HG02943 (cell line): ENCODE measurements at regions not wholly inside any gene's neighbourhood (a gene's known extent, or its start where the extent isn't known, plus 50 kb on each side); places are given as distances from the start of the nearest gene placed in this dataset.
A peak's percentile ranks its signal among the peaks of the same experiment; 100 is the strongest.
"Not testable (repeated sequence)": the region's sequence is repeated elsewhere in the genome, so short reads cannot be mapped to it uniquely, and the experiment has no call there.

Source experiments
- ATAC-seq: cut with Tn5 transposase; IDR thresholded peaks from one replicate; pipeline ENCODE4 v1.9.1; 2021; ENCODE audit warnings: mild to moderate bottlenecking, low read depth, moderate library complexity; ENCODE audit not compliant: unreplicated experiment

DNA sequence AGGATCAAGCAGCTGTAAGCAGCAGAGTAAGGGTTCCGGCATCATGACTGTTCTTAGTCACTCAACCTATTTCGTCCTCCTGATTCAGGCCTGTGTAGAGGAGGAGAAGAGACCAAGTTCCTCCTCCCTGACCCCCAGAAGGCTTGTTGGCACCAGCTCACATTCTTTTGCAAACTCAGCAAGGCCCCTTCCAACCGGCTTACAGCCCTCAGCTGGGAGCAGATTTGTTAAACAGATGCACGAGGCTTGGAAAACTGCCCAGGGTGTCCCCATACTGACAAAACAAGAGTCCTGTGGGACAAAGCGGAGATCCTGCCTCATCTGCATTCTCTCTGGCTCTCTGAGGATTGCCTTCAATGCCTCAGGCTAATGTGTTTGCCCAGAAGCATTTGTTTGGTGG, 113.2 kb upstream of the SOX21 start:
- ATAC-seq = no peak

DNA sequence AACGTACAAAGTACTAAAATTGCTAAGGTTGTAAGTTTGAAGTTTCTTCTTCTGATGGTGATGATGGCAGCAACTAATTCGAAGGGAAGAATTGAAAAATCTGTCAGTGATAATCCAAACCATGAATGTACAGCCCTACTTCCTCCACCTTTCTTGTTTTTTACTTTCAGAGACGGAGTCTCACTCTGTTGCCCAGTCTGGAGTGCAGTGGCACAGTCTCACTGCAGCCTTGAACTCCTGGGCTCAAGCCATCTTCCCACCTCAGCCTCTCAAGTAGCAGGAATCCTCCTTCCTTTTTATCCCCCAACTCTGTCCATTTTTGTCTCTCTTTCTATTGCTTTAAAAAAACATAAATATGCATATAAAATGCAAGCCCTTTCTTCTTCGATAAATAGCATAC, 112.3 kb upstream of the SOX21 start:
- ATAC-seq = no peak

DNA sequence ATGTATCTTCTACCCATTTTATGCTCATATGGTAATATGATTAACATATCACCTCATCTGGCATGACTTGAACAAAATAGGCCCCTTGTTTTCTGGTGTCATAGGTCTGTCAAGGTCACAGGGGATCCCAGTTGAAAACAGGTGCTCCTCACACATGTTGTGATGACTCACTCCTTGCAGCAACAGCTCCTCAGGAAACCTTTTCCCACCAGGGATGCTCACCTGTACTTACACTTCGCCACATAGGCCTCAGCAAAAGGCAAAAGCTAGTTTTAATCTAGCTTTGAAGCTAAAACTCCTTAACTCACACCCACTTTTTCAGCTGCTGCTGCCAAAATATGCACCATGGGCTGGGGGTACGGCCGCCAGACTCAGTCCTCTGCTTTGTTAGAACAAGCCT, 110.0 kb upstream of the SOX21 start:
- ATAC-seq = no peak

DNA sequence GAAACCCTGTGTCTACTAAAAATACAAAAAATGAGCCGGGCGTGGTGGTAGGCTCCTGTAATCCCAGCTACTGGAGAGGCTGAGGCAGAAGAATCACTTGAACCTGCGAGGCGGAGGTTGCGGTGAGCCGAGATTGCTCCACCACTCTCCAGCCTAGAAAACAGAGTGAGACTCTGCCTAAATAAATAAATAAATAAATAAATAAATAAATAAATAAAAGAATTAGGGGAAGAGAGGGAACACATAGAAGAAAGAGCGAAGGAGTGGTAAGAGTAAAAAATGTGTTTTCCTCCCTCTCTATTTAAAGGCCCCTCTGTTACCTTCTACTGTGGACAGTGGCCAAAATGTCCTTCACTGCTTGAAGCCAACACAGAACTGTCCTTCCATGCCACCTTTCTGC, 103.9 kb upstream of the SOX21 start:
- ATAC-seq = no peak

DNA sequence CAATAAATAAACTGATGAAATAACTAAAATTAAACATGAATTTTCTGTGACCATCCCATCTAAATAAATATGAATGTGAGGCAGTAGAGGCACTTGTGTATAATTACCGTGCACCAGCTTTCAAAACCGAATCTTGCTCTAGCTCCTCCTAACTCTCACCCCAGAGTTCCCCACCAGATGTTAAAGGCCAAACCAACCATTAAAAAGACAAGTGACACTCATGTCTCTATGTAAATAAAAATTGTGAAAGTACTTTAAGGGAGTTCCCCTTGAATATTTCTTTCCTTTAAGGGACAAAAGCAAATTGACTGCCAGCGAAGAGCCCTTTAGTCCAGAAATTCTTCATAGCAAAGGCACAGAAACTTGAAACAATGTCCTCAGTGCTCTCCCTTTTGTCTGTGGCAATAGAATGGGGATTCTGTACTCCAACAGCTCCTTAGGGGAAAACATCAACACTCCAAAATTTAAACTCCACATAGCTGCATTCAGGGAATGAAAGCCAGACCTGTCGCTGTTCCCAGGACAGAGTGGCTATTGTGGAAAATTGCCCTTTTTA, 101.7 kb upstream of the SOX21 start:
- ATAC-seq = peak; percentile 99

DNA sequence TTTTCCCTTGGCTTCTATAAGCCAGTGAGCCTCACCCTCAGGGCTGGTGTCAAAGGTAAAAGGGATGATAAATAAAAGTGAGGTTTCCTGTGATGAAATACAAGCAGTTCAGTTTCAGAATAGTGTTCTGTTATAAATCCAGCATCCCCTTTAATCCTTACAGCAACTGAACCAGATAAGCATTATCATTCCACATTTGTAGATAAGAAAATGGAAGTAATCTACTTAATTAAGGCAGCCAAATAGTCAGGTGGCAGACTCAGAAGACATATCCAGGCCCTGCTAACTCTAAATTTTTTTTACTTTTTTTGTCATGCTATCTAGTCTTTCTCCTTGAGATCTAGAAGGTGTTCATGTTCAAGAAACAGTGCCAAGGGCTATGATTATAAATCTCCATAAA, 99.4 kb upstream of the SOX21 start:
- no peak for ATAC-seq

DNA sequence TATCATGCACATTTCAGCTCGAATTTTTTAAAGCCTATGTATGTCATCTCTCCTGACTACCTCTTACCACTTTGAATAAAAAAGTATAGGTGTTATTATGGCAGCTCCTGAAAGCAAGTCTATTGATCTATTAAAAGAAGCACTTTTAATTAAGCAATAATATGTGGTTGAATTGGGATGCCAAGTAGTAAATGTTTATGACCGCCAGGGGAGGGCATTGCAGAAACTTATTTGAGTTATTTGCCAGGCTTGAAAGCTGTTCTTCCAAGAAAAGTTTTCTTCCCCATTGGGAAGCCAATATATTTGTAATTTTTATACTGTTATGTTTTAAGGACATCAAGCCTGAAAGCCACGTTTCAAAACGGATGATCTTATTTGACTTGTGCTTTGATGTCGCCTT, 88.1 kb upstream of the SOX21 start:
- ATAC-seq = no peak

DNA sequence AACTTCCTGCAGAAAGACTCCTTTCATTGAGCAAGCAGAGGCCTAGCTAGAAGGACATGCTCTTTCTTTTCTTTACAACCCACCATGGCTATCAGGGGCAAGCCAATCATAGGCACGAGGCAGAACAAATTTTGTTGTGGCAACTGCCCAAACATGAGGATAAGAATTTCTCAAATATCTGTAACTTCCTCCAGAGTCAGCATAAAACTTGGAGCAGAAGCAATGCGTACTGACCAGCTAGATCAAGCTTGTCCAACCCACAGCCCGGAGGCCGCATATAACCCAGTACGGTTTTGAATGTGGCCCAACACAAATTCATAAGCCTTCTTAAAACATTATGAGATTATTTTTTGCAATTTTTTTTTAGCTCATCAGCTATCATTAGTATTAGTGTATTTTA, 87.0 kb upstream of the SOX21 start:
- ATAC-seq = no peak

DNA sequence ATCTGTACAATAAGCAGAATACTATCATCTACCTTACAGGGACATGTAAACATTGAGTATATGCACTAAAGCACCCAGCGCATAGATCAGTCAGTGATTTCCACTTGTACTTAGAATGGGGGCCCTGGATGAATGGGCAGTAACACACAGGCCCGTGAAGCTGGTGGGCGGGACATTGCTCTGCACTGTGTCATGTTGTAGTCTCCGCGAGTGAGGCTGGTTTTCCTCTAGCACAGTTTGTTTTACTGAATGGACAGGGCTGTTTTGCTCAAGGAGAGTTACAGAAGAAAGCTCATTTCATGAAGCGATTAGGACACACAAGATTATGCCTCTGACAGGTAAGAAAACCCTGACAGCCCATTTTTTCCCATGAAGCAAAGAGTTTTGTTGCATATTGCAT, 86.4 kb upstream of the SOX21 start:
- no peak for ATAC-seq

DNA sequence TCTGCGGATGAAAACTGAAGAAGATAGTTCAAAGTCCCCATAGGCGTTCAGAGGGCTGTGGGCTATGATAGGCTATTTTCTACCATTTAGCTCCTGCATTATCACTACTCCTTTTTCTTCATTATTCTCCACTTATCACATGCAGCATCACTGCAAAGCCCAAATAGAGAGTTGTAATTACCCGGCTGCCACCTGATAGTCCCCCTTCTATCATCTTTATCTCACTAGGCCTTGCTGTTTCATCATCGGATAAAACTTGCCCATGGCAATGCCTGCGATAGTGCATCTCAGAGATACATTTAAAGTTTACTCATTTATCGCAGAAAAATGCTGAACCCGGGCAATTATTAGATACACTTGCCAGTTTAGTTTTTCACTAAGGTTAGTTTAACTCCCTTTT, 82.9 kb upstream of the SOX21 start:
- no peak for ATAC-seq

DNA sequence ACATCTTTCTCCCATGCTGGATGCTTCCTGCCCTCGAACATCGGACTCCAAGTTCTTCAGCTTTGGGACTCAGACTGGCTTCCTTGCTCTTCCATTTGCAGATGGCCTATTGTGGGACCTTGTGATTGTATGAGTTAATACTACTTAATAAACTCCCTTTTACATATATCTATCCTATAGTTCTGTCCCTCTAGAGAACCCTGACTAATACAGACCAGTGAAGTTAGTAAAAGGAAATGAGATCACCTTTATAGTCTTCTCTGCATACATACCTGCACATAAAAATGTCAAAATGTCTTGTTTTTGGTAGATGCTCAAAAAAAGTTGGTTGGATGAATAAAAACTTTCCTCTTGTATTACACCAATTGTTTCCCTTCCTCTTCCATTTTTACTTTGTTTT, 73.9 kb upstream of the SOX21 start:
- not testable (repeated sequence) for ATAC-seq

DNA sequence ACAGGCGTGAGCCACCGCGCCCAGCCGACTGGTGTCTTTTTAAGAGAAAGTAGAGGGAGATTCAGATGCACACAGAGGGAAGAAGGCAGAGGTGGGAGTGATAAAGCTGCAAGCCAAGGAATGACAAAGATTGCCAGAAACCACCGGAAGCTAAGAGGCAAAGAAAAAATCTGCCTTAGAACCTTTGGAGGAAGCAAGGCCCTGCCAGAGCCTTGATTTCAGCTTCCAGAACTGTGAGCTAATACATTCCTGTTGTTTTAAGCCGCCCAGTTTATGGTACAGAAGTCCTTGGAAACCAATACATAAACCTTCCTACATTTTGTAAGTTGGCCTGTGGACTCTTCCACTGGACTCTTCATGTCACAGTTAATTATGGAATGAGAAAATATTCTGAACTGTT, 71.7 kb upstream of the SOX21 start:
- ATAC-seq = no peak

DNA sequence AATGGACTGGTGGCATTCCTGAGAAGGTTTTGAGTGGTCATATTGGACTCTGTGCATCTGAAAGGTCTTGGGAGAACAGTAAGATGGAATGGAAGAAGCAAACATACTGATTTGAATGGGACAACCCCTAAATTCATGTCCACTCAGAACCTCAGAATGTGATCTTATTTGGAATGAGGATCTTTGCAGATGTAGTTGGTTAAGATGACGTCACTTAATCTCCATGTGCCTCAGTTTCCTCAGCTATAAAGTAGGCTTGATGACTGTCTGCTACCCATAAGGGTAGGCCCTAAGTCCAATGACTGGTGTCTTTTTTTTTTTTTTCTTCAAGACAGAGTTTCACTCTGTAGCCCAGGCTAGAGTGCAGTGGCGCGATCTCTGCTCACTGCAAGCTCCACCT, 71.1 kb upstream of the SOX21 start:
- no peak for ATAC-seq

DNA sequence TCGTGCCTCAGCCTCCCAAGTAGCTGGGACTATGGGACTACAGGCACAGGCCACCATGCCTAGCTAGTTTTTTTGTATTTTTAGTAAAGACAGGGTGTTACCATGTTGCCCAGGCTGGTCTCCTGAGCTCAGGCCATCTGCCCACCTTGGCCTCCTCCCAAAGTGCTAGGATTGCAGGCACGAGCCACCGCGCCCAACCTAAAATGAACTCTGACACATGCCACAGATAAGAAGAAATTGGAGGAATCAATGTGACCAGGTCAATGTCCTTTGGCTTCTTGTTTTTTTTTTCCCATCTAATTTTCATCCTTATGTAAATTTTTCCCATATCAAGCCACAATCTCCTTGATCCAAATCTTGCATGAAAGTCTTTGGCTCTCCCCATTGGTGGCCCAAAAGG, 68.1 kb upstream of the SOX21 start:
- ATAC-seq = no peak

DNA sequence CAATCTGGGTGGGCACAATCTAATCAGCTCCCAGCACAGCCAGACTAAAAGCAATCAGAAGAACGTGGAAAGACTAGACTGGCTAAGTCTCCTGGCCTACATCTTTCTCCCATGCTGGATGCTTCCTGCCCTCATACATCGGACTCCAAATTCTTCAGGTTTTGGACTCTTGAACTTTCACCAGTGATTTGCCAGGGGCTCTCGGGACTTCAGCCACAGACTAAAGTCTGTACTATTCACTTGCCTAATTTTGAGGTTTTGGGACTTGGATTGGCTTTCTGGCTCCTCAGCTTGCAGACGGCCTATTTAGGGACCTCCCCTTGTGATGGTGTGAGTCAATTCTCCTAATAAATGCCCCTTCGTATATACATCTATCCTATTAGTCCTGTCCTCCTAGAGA, 66.6 kb upstream of the SOX21 start:
- ATAC-seq = no peak

DNA sequence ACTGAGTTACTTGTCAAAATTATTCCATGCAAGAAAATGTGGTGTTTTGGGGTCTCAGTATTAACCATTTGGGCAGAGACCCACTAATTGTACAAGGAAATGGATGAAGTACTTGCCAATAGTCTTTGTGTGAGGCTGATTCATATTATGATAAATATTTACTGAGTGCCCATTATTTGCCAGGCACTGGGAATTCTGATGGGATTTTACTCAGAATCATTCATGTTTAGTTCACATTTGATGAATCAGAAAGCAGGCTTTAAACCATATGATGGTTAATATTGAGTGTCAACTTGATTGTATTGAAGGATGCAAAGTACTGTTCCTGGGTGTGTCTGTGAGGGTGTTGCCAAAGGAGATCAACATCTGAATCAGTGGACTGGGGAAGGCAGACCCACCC, 66.2 kb upstream of the SOX21 start:
- no peak for ATAC-seq

DNA sequence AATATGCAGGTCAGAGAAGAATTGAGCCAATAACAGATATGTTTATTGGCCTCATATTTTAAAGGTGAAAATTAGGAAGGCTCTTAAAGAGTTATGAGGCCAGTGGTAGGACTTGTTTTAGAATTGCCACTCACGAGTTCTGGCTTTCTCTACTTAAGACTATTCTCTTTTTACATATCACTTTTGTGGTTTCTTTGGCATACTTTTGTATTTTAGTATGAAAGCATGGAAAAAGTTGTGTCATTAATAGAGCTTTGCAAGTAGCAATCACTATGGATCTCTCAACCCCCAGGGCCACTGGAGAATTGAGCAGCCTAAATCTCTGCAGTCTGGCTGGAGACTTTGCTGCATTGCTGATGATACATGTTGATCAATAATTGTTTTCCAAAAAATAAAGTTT, 64.6 kb upstream of the SOX21 start:
- no peak for ATAC-seq

DNA sequence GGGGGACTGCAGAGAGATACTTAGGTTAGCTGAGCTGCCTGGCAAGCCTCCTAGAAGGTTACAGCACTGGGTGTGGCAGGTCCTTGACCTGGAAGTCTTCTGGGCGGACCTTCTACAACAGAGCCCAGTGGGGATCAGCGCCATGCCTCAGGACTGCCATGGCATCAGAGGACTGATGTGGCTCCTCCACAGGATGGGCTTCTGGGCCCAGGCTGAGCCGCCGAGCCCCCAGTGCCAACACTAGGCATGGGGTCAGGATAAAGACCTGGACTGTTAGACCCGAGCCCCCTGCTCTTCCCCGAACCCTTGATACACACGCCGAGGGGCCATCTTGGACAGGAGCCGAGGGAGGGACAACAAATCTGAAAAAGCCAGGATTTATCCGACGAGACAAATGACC, 64.0 kb upstream of the SOX21 start:
- no peak for ATAC-seq

DNA sequence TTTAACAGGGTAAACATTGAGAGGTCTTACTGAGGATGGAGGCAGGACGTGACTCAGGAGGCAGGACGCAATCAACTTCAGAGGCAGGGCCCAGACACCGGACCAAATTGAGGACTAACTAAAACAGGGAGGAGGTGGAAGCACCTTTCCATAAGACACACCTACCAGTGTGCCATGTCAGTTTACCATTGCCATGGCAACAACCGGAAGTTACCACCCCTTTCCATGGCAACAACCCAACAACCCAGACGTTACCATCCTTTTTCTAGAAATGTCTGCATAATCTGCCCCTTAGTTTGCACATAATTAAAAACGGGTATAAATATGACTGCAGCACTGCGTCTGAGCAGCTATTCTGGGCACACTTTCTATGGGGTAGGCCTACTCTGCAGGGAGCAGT, 53.5 kb upstream of the SOX21 start:
- no peak for ATAC-seq

DNA sequence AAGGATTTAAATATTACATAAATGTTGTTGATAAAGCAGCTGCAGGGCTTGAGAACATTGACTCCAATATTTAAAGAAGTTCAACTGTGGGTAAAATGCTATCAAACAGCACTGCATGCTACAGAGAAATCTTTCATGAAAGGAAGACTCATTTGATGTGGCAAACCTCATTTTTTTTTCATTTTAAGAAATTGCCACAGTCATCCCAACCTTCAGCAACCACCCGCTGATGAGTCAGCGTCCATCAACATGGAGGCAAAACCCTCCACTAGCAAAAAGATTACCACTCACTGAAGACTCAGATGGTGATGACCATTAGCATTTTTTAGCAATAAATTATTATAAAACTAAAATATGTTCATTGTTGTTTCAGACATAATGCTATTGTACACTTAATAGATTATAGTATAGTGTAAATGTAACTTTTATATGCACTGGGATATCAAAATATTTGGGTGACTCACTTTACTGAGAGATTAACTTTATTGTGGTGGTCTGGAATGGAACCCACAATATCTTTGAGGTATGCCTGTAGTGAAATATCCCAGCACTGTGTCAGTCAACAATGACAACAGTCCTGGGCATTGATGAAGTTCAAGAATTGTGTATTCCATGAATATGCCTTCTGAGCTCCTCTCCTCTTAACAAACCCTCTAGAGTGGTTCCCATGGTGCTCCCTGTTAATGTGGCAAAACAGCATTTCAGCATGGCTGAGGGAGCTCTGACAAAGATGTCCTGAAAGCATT, 52.4 kb upstream of the SOX21 start:
- ATAC-seq = no peak
